ENCODE measurements at regions not wholly inside any gene's neighbourhood (a gene's known extent, or its start where the extent isn't known, plus 50 kb on each side); places are given as distances from the start of the nearest gene placed in this dataset.
"Not testable (repeated sequence)": the region's sequence is repeated elsewhere in the genome, so short reads cannot be mapped to it uniquely, and the experiment has no call there.

DNA sequence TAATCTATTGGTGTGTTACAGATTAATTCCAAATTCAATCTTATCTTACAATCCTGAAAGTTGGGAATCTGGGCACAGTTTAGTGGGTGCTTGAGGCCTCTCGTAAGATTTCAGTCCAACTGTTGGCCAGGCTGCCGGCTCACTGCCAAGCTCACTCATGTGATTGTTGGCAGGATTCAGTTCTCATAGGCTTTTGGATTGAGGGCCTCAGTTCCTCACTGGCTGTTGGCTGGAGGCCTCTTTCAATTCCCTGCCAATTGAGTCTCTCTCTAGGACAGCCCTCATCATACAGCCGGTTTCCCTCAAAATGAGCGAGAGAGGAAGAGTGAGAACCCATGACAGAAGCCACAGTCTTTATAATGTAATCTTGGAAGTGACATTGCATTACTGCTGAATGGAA is 123.5 kb upstream of the FBXO33 start:
- POLR2A ChIA-PET, result no interaction called here
- Mint-ChIP-seq H3K9me3 (ENCODE audit: low read depth) (peaks cover 21% of the 10 kb centered on the region), H3K36me3 (ENCODE audit: low read depth) (peaks cover 6% of the 10 kb centered on the region), H3K27ac (no peak overlapping the region), H3K4me3 (no peak overlapping the region), H3K4me1 (no peaks in the 10 kb centered on the region), H3K27me3 (no peaks in the 10 kb centered on the region)
- DNase-seq (no peak), ATAC-seq (no peak)
- intact Hi-C loops (cut with DNase I, micrococcal nuclease), result no loop called here
- CTCF ChIA-PET, result no interaction called here

- intact Hi-C loops (cut with DNase I, micrococcal nuclease), result no loop called here
- Mint-ChIP-seq H3K9me3 (ENCODE audit: low read depth) (peaks cover 17% of the 10 kb centered on the region), H3K27ac (no peak overlapping the region), H3K4me1 (no peaks in the 10 kb centered on the region), H3K4me3 (no peak overlapping the region), H3K27me3 (no peaks in the 10 kb centered on the region), H3K36me3 (ENCODE audit: low read depth) (peaks cover 6% of the 10 kb centered on the region)
- ATAC-seq, result no peak
- no peak for DNase-seq
- ChIA-PET CTCF (no interaction called here), POLR2A (no interaction called here)
Observed at GRCh38 chr14:39554576-39554975, 122.3 kb upstream of the FBXO33 start.

- no peaks in the 10 kb centered on the region for H3K27me3 Mint-ChIP-seq
- CTCF ChIA-PET, result no interaction called here
- no peak overlapping the region for H3K4me3 Mint-ChIP-seq
- no peaks in the 10 kb centered on the region for H3K36me3 Mint-ChIP-seq (ENCODE audit: low read depth)
- no peak for DNase-seq
- no peak for ATAC-seq
- H3K27ac Mint-ChIP-seq, result no peak overlapping the region
- POLR2A ChIA-PET, result no interaction called here
- no peaks in the 10 kb centered on the region for H3K4me1 Mint-ChIP-seq
- peaks cover 23% of the 10 kb centered on the region for H3K9me3 Mint-ChIP-seq (ENCODE audit: low read depth)
- intact Hi-C loops (cut with DNase I, micrococcal nuclease), result no loop called here
Observed at GRCh38 chr14:39548358-39548757, 116.1 kb upstream of the FBXO33 start.

DNA sequence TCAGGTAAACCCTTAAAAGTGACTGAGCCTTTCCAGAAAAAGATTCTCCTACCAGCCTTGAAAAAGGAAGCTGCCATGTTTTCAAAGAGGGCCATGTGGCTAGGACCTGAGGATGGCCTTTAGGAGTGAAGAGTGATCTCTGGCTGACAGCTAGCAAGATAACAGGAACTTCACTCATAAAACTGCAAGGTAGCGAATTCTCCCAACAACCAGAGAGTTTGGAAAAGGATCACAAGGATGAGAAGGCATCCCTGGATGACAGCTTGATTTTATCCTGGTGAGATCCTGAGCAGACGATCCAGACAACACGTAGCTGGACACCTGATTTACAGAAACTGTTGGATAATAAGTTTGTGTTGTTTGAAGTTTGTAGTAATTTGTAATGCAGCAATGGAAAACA is 115.6 kb upstream of the FBXO33 start:
- Mint-ChIP-seq H3K36me3 (ENCODE audit: low read depth) (no peaks in the 10 kb centered on the region), H3K27ac (no peak overlapping the region), H3K27me3 (no peaks in the 10 kb centered on the region)

DNA sequence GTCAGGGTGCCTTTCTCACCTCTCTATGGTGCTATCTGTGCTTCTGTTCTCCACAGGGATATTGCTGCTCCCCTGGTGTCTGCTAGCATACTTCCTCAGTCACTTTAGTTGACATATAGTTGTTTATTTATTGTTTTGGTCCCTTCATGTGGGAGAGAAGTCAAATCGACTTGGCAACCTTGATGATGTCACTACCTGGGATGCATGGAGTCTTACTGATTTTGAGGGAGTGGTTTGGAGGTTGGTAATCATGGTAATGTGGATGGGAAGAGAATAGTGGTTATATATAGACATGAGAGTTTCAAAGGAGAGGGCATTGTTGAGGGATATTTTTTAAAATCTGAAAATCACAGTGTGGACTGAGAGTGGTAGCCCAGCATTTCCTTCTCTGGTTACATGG is 73.6 kb upstream of the FBXO33 start:
- H3K27ac Mint-ChIP-seq, result no peak overlapping the region
- ChIA-PET POLR2A (no interaction called here), CTCF (interaction anchor here (0.6 kb wide), 1 partner anchor 14 kb away, joined by 3 read pairs; no protein-coding TSS in a partner anchor)
- DNase-seq (no peak), ATAC-seq (no peak)
- H3K9me3 Mint-ChIP-seq (ENCODE audit: low read depth), result peaks cover 13% of the 10 kb centered on the region
- intact Hi-C loops (cut with DNase I, micrococcal nuclease), result no loop called here
- no peak overlapping the region for H3K4me3 Mint-ChIP-seq
- peaks cover 2% of the 10 kb centered on the region for H3K27me3 Mint-ChIP-seq
- no peaks in the 10 kb centered on the region for H3K4me1 Mint-ChIP-seq
- no peaks in the 10 kb centered on the region for H3K36me3 Mint-ChIP-seq (ENCODE audit: low read depth)

More for the DNA sequence above, 115.6 kb upstream of the FBXO33 start:
- DNase-seq (no peak), ATAC-seq (no peak)
- Mint-ChIP-seq H3K4me3 (no peak overlapping the region), H3K9me3 (ENCODE audit: low read depth) (peaks cover 24% of the 10 kb centered on the region), H3K4me1 (no peaks in the 10 kb centered on the region)
- intact Hi-C loops (cut with DNase I, micrococcal nuclease), result no loop called here
- ChIA-PET CTCF (interaction anchor here (0.6 kb wide), 1 partner anchor 11 kb away, joined by 4 read pairs; no protein-coding TSS in a partner anchor), POLR2A (no interaction called here)

- CTCF ChIA-PET, result no interaction called here
- H3K4me1 Mint-ChIP-seq, result no peaks in the 10 kb centered on the region
- H3K27ac Mint-ChIP-seq, result no peak overlapping the region
- no peaks in the 10 kb centered on the region for H3K36me3 Mint-ChIP-seq (ENCODE audit: low read depth)
- peaks cover 6% of the 10 kb centered on the region for H3K9me3 Mint-ChIP-seq (ENCODE audit: low read depth)
- intact Hi-C loops (cut with DNase I, micrococcal nuclease), result no loop called here
- H3K4me3 Mint-ChIP-seq, result no peak overlapping the region
- DNase-seq, result no peak
- POLR2A ChIA-PET, result no interaction called here
- no peak for ATAC-seq
- no peaks in the 10 kb centered on the region for H3K27me3 Mint-ChIP-seq
Observed at GRCh38 chr14:39500253-39500652, 68.0 kb upstream of the FBXO33 start.

GRCh38 chr14:39499514-39499913 is 67.3 kb upstream of the FBXO33 start:
- CTCF ChIA-PET, result interaction anchor here (0.6 to 1.4 kb wide), 3 partner anchors 11 to 43 kb away, joined by 3 to 4 read pairs (median 3); no protein-coding TSS in a partner anchor
- H3K4me1 Mint-ChIP-seq, result no peaks in the 10 kb centered on the region

GRCh38 chr14:39497677-39498076 is 65.4 kb upstream of the FBXO33 start:
- ATAC-seq; POLR2A ChIA-PET; H3K27ac Mint-ChIP-seq; H3K9me3 Mint-ChIP-seq (ENCODE audit: low read depth); H3K4me1 Mint-ChIP-seq; intact Hi-C loops (cut with DNase I, micrococcal nuclease); CTCF ChIA-PET; H3K4me3 Mint-ChIP-seq; H3K36me3 Mint-ChIP-seq (ENCODE audit: low read depth); DNase-seq; H3K27me3 Mint-ChIP-seq: not testable (repeated sequence)

More at GRCh38 chr14:39499514-39499913, 67.3 kb upstream of the FBXO33 start:
- Mint-ChIP-seq H3K27ac (no peak overlapping the region), H3K27me3 (no peaks in the 10 kb centered on the region), H3K36me3 (ENCODE audit: low read depth) (no peaks in the 10 kb centered on the region), H3K4me3 (no peak overlapping the region), H3K9me3 (ENCODE audit: low read depth) (peaks cover 6% of the 10 kb centered on the region)
- POLR2A ChIA-PET, result no interaction called here
- ATAC-seq (no peak), DNase-seq (no peak)
- intact Hi-C loops (cut with DNase I, micrococcal nuclease), result no loop called here

- intact Hi-C loops (cut with DNase I, micrococcal nuclease), result no loop called here
- CTCF ChIA-PET, result no interaction called here
- H3K27me3 Mint-ChIP-seq, result no peaks in the 10 kb centered on the region
- H3K9me3 Mint-ChIP-seq (ENCODE audit: low read depth), result peaks cover 6% of the 10 kb centered on the region
- H3K36me3 Mint-ChIP-seq (ENCODE audit: low read depth), result no peaks in the 10 kb centered on the region
- no peak for ATAC-seq
- no peak overlapping the region for H3K27ac Mint-ChIP-seq
- H3K4me1 Mint-ChIP-seq, result no peaks in the 10 kb centered on the region
- H3K4me3 Mint-ChIP-seq, result no peak overlapping the region
- no peak for DNase-seq
- POLR2A ChIA-PET, result no interaction called here
Observed at GRCh38 chr14:39492267-39492666, 60.0 kb upstream of the FBXO33 start.

- CTCF ChIA-PET, result interaction anchor here (0.7 to 0.8 kb wide), 3 partner anchors 288 to 528 kb away, joined by 3 to 4 read pairs (median 4); no protein-coding TSS in a partner anchor
- no peak for DNase-seq
- H3K4me1 Mint-ChIP-seq, result no peaks in the 10 kb centered on the region
- peaks cover 4% of the 10 kb centered on the region for H3K9me3 Mint-ChIP-seq (ENCODE audit: low read depth)
- no peak overlapping the region for H3K27ac Mint-ChIP-seq
- ATAC-seq, result no peak
- no peak overlapping the region for H3K4me3 Mint-ChIP-seq
- POLR2A ChIA-PET, result no interaction called here
- H3K27me3 Mint-ChIP-seq, result no peaks in the 10 kb centered on the region
- intact Hi-C loops (cut with DNase I, micrococcal nuclease), result no loop called here
- no peaks in the 10 kb centered on the region for H3K36me3 Mint-ChIP-seq (ENCODE audit: low read depth)
Observed at GRCh38 chr14:39491134-39491571, 58.9 kb upstream of the FBXO33 start.

GRCh38 chr14:39488600-39488999 is 56.4 kb upstream of the FBXO33 start:
- ChIA-PET CTCF (interaction anchor here (1.6 kb wide), 1 partner anchor 10 kb away, joined by 4 read pairs; no protein-coding TSS in a partner anchor), POLR2A (no interaction called here)
- Mint-ChIP-seq H3K9me3 (ENCODE audit: low read depth) (no peaks in the 10 kb centered on the region), H3K36me3 (ENCODE audit: low read depth) (no peaks in the 10 kb centered on the region), H3K27me3 (no peaks in the 10 kb centered on the region), H3K4me1 (no peaks in the 10 kb centered on the region), H3K4me3 (no peak overlapping the region), H3K27ac (no peak overlapping the region)
- DNase-seq (no peak), ATAC-seq (no peak)
- intact Hi-C loops (cut with DNase I, micrococcal nuclease), result no loop called here

- DNase-seq (no peak), ATAC-seq (no peak)
- no peaks in the 10 kb centered on the region for H3K9me3 Mint-ChIP-seq (ENCODE audit: low read depth)
- no peak overlapping the region for H3K27ac Mint-ChIP-seq
- H3K27me3 Mint-ChIP-seq, result no peaks in the 10 kb centered on the region
- intact Hi-C loops (cut with DNase I, micrococcal nuclease), result no loop called here
- peaks cover 2% of the 10 kb centered on the region for H3K36me3 Mint-ChIP-seq (ENCODE audit: low read depth)
- ChIA-PET POLR2A (no interaction called here), CTCF (no interaction called here)
- no peaks in the 10 kb centered on the region for H3K4me1 Mint-ChIP-seq
- H3K4me3 Mint-ChIP-seq, result no peak overlapping the region
Observed at GRCh38 chr14:39483682-39484081, 51.4 kb upstream of the FBXO33 start.
